Lower leg skin (tissue), 4 donors: ENCODE measurements at regions not wholly inside any gene's neighbourhood (a gene's known extent, or its start where the extent isn't known, plus 50 kb on each side); places are given as distances from the start of the nearest gene placed in this dataset.
"Not testable (repeated sequence)": the region's sequence is repeated elsewhere in the genome, so short reads cannot be mapped to it uniquely, and the experiment has no call there.

Experiments used
- DNase-seq, 2 donors: peaks; one replicate each; pipeline ENCODE4 v3.0.0-alpha.2; 2019; ENCODE audit warnings: low spot score in 2 of 2
- H3K4me3 ChIP-seq: fragments of 200-600 bp; sonication (generic); 2 replicates; pipeline ENCODE4 v1.5.1; 2017; ENCODE audit warnings: mild to moderate bottlenecking, low read depth; ENCODE audit not compliant: poor library complexity, severe bottlenecking
- POLR2A ChIP-seq, 2 donors: fragments of 450-650 bp; IDR thresholded peaks; one replicate each; pipeline ENCODE4 v1.6.1; 2016 to 2017; ENCODE audit warnings: antibody characterized with exemption in 2 of 2, mild to moderate bottlenecking in 1 of 2, moderate library complexity in 1 of 2
- WGBS, 2 donors: methylation state at CpG; one replicate each; pipeline ENCODE4 v1.1.5; 2018; 5-methylcytosine and 5-hydroxymethylcytosine counted together
- intact Hi-C: fragments of 100-400 bp; cut with DNase I; formaldehyde crosslinking; loops from one replicate; pipeline ENCODE4 v1.15.0; 2023; ENCODE audit warnings: low total_unique reads
- TF ChIP-seq, protein P1 (sequence below), 3 donors: fragments of 450-650 bp; IDR thresholded peaks; one replicate each; pipeline ENCODE4 v1.5.1; 2016; ENCODE audit warnings: antibody characterized with exemption in 3 of 3, mild to moderate bottlenecking in 3 of 3, moderate library complexity in 2 of 3

GRCh38 chr14:47919997-47920396 is 244.6 kb upstream of the MDGA2 start:
- DNase-seq: no peak
- intact Hi-C loops: no loop called here
- TF ChIP-seq, protein P1, sequence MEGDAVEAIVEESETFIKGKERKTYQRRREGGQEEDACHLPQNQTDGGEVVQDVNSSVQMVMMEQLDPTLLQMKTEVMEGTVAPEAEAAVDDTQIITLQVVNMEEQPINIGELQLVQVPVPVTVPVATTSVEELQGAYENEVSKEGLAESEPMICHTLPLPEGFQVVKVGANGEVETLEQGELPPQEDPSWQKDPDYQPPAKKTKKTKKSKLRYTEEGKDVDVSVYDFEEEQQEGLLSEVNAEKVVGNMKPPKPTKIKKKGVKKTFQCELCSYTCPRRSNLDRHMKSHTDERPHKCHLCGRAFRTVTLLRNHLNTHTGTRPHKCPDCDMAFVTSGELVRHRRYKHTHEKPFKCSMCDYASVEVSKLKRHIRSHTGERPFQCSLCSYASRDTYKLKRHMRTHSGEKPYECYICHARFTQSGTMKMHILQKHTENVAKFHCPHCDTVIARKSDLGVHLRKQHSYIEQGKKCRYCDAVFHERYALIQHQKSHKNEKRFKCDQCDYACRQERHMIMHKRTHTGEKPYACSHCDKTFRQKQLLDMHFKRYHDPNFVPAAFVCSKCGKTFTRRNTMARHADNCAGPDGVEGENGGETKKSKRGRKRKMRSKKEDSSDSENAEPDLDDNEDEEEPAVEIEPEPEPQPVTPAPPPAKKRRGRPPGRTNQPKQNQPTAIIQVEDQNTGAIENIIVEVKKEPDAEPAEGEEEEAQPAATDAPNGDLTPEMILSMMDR (IDR thresholded peaks at IDR 0.05): no peak
- no peak for TF ChIP-seq POLR2A (IDR thresholded peaks at IDR 0.05)
- WGBS, 2 donors: 68 to 73% methylated on average over 5 to 6 of the region's 6 CpGs
- H3K4me3 ChIP-seq: no peak overlapping the region

GRCh38 chr14:47919334-47919846 is 244.0 kb upstream of the MDGA2 start:
- no peak for DNase-seq
- no peak for TF ChIP-seq POLR2A (IDR thresholded peaks at IDR 0.05)
- TF ChIP-seq, protein P1 (IDR thresholded peaks at IDR 0.05): no peak
- intact Hi-C loops: no loop called here
- WGBS, 2 donors: 90% methylated on average over 8 of the region's 8 CpGs
- H3K4me3 ChIP-seq: no peak overlapping the region

DNA sequence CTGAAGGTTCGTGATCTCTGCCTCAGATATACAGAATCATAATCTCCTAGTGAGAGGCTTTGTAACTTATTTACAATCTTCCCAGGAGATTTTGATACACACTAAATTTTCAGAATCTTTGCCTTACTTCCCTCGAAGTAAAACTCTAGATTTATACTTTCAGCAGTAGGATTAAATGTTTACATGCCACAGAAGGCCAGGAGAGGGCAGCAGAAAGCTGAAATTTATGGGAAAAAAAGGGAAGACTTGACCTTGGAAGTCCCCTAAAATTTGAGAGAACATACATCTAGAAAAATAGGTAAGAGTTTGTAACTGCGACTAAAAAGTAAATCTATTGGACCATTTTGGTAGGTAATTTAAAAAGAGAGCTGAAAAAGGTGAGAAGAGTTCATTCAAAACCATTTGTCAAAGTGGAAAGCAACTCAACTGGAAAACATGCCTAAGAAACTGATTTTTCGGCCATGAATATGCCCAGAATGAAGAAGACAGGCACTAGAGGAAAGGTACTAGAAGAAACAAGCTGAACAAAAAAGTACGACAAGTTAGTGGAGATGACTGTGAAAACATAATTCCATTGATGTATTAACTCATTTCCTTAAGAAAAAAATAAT is 242.0 kb upstream of the MDGA2 start:
- WGBS, 2 donors: 50 to 57% methylated on average over 5 of the region's 5 CpGs
- TF ChIP-seq, protein P1 (IDR thresholded peaks at IDR 0.05): no peak
- TF ChIP-seq POLR2A (IDR thresholded peaks at IDR 0.05): no peak
- H3K4me3 ChIP-seq: no peak overlapping the region
- intact Hi-C loops: no loop called here
- DNase-seq: no peak

GRCh38 chr14:47901141-47901540 is 225.7 kb upstream of the MDGA2 start:
- intact Hi-C loops, DNase-seq, H3K4me3 ChIP-seq: not testable (repeated sequence)
- WGBS, 2 donors: 93 to 96% methylated on average over 19 to 21 of the region's 25 CpGs

- 72 to 76% methylated on average over 5 of the region's 5 CpGs for WGBS, 2 donors
- DNase-seq: no peak
- no peak overlapping the region for H3K4me3 ChIP-seq
- intact Hi-C loops: no loop called here
- TF ChIP-seq, protein P1 (IDR thresholded peaks at IDR 0.05): no peak
- no peak for TF ChIP-seq POLR2A (IDR thresholded peaks at IDR 0.05)
Measured at GRCh38 chr14:47899685-47900084, 224.3 kb upstream of the MDGA2 start.

DNA sequence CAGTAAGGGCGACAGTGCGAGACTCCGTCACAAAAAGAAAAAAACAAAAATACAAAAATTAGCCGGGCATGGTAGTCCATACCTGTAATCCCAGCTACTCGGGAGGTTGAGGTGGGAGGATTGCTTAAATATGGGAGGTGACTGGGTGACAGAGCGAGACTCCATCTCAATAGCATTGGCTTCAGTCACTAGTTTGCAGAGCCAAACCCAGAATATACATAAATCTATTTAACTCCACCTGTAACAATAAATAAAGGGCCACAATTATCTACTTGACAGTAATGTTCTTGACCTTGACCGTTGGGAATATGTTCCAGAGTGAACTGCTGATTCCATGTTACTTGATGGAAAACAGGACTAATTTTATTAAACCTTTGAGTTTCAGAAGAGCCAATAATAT is 198.9 kb upstream of the MDGA2 start:
- TF ChIP-seq, protein P1 (IDR thresholded peaks at IDR 0.05): no peak
- TF ChIP-seq POLR2A (IDR thresholded peaks at IDR 0.05): no peak
- no peak overlapping the region for H3K4me3 ChIP-seq
- no peak for DNase-seq
- 78 to 84% methylated on average over 7 of the region's 7 CpGs for WGBS, 2 donors
- intact Hi-C loops: no loop called here
